OCI-LY7 (cell line): ENCODE measurements at regions not wholly inside any gene's neighbourhood (a gene's known extent, or its start where the extent isn't known, plus 50 kb on each side); places are given as distances from the start of the nearest gene placed in this dataset.
"Not testable (repeated sequence)": the region's sequence is repeated elsewhere in the genome, so short reads cannot be mapped to it uniquely, and the experiment has no call there.

ENCODE experiments used
- BruUV-seq: library from RNA; stranded (reverse); fragments of 400-500 nt; replicated peaks from 2 replicates; lab custom pipeline; 2021; lab: Mats Ljungman, UMichigan
- CTCF ChIA-PET: fragments of 300-600 bp; sonication (Branson Sonifier 250); formaldehyde crosslinking; loops from one replicate; lab custom pipeline; 2022; ENCODE audit warnings: antibody characterized with exemption; ENCODE audit not compliant: unreplicated experiment; lab: Charles Lee
- POLR2A ChIA-PET: fragments of 300-600 bp; sonication (Branson Sonifier 250); formaldehyde crosslinking; loops from one replicate; lab custom pipeline; 2022; ENCODE audit warnings: antibody characterized with exemption; lab: Charles Lee
- DNase-seq: peaks from one replicate; pipeline ENCODE4 v3.0.0-alpha.2; 2015; ENCODE audit warnings: low spot score
- H2AFZ ChIP-seq: fragments of 200-600 bp; sonication (generic), shearing (Covaris generic); 2 replicates; pipeline ENCODE4 v1.6.1; 2014; ENCODE audit warnings: mild to moderate bottlenecking, antibody characterized with exemption, low read length, moderate library complexity
- H3K27ac ChIP-seq: fragments of 200-600 bp; sonication (generic); 2 replicates; pipeline ENCODE4 v1.5.1; 2014; ENCODE audit warnings: mixed run types, low read depth, mild to moderate bottlenecking, moderate library complexity, low read length, inconsistent platforms; ENCODE audit not compliant: poor library complexity, severe bottlenecking
- H3K36me3 ChIP-seq: fragments of 200-600 bp; sonication (generic); 2 replicates; pipeline ENCODE4 v1.6.1; 2014; ENCODE audit warnings: mild to moderate bottlenecking, antibody characterized with exemption, low read length, moderate library complexity, mixed read lengths; ENCODE audit not compliant: insufficient read depth
- H3K4me1 ChIP-seq: fragments of 200-600 bp; sonication (generic); 2 replicates; pipeline ENCODE4 v1.5.1; 2014; ENCODE audit warnings: mild to moderate bottlenecking, low read length; ENCODE audit not compliant: insufficient read depth, poor library complexity, severe bottlenecking
- H3K4me2 ChIP-seq: fragments of 200-600 bp; sonication (generic); 2 replicates; pipeline ENCODE4 v1.6.1; 2014; ENCODE audit warnings: mild to moderate bottlenecking, low read length
- H3K4me3 ChIP-seq: fragments of 200-600 bp; sonication (generic); 2 replicates; pipeline ENCODE4 v1.5.1; 2014; ENCODE audit warnings: mild to moderate bottlenecking, low read depth, low read length; ENCODE audit not compliant: poor library complexity, severe bottlenecking
- H3K79me2 ChIP-seq: fragments of 200-600 bp; sonication (generic); 2 replicates; pipeline ENCODE4 v1.6.1; 2016; ENCODE audit warnings: low read depth, mild to moderate bottlenecking, low read length, moderate library complexity, mixed read lengths; ENCODE audit not compliant: insufficient read depth
- H3K9me2 ChIP-seq: fragments of 200-600 bp; sonication (generic); 2 replicates; pipeline ENCODE4 v1.6.1; 2016; ENCODE audit warnings: mild to moderate bottlenecking, low read length, mixed read lengths; ENCODE audit not compliant: insufficient read depth
- H3K9me3 ChIP-seq: fragments of 200-600 bp; sonication (generic); 2 replicates; pipeline ENCODE4 v1.6.1; 2014; ENCODE audit warnings: mild to moderate bottlenecking, mixed run types, low read length, mixed read lengths
- H4K20me1 ChIP-seq: fragments of 200-600 bp; sonication (generic); 2 replicates; pipeline ENCODE4 v1.6.1; 2014; ENCODE audit warnings: mild to moderate bottlenecking, antibody characterized with exemption, low read length, moderate library complexity, mixed read lengths; ENCODE audit not compliant: insufficient read depth
- EZH2phosphoT487 ChIP-seq: fragments of 200-600 bp; sonication (generic); IDR thresholded peaks from 2 replicates; pipeline ENCODE4 v1.6.1; 2018; ENCODE audit warnings: low read depth, borderline replicate concordance, mild to moderate bottlenecking, mixed run types, antibody characterized with exemption, low read length, moderate library complexity, mixed read lengths
- intact Hi-C: fragments of 100-400 bp; cut with micrococcal nuclease; formaldehyde crosslinking; loops from one replicate; pipeline ENCODE4 v1.10.0; 2022; ENCODE audit not compliant: unreplicated experiment
- TF ChIP-seq, protein P1 (sequence below): fragments of 200-600 bp; sonication (generic); conservative IDR thresholded peaks from 2 replicates; pipeline ENCODE4 v1.5.1; 2014; ENCODE audit warnings: mild to moderate bottlenecking, antibody characterized with exemption, low read length, moderate library complexity, mixed read lengths

GRCh38 chr4:138627096-138627495, 384.9 kb upstream of the SLC7A11 start:
- H3K4me1 ChIP-seq = no peaks in the 10 kb centered on the region

GRCh38 chr4:138622362-138622761, 380.2 kb upstream of the SLC7A11 start:
- POLR2A ChIA-PET = interaction anchor here (0.6 to 1.3 kb wide), 3 partner anchors 9 to 338 kb away, joined by 3 to 6 read pairs (median 3); no protein-coding TSS in a partner anchor
- BruUV-seq, H4K20me1 ChIP-seq, H3K4me1 ChIP-seq, intact Hi-C loops, H3K9me3 ChIP-seq, H3K4me3 ChIP-seq, CTCF ChIA-PET, H3K9me2 ChIP-seq, H2AFZ ChIP-seq, H3K79me2 ChIP-seq, H3K27ac ChIP-seq, H3K36me3 ChIP-seq, H3K4me2 ChIP-seq, DNase-seq: not testable (repeated sequence)

More at GRCh38 chr4:138627096-138627495, 384.9 kb upstream of the SLC7A11 start:
- Histone ChIP-seq H3K36me3 (no peaks in the 10 kb centered on the region), H3K4me3 (no peak overlapping the region), H2AFZ (no peak overlapping the region), H4K20me1 (no peaks in the 10 kb centered on the region), H3K9me3 (no peaks in the 10 kb centered on the region), H3K4me2 (no peak overlapping the region), H3K9me2 (no peaks in the 10 kb centered on the region), H3K79me2 (no peaks in the 10 kb centered on the region), H3K27ac (no peak overlapping the region)
- no peak for DNase-seq
- TF ChIP-seq EZH2phosphoT487 = no peak
- TF ChIP-seq, protein P1, sequence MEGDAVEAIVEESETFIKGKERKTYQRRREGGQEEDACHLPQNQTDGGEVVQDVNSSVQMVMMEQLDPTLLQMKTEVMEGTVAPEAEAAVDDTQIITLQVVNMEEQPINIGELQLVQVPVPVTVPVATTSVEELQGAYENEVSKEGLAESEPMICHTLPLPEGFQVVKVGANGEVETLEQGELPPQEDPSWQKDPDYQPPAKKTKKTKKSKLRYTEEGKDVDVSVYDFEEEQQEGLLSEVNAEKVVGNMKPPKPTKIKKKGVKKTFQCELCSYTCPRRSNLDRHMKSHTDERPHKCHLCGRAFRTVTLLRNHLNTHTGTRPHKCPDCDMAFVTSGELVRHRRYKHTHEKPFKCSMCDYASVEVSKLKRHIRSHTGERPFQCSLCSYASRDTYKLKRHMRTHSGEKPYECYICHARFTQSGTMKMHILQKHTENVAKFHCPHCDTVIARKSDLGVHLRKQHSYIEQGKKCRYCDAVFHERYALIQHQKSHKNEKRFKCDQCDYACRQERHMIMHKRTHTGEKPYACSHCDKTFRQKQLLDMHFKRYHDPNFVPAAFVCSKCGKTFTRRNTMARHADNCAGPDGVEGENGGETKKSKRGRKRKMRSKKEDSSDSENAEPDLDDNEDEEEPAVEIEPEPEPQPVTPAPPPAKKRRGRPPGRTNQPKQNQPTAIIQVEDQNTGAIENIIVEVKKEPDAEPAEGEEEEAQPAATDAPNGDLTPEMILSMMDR = no peak
- POLR2A ChIA-PET = interaction anchor here (2.0 kb wide), 1 partner anchor 12 kb away, joined by 5 read pairs; no protein-coding TSS in a partner anchor
- BruUV-seq = no TSS peak
- CTCF ChIA-PET = no interaction called here
- intact Hi-C loops = no loop called here

DNA sequence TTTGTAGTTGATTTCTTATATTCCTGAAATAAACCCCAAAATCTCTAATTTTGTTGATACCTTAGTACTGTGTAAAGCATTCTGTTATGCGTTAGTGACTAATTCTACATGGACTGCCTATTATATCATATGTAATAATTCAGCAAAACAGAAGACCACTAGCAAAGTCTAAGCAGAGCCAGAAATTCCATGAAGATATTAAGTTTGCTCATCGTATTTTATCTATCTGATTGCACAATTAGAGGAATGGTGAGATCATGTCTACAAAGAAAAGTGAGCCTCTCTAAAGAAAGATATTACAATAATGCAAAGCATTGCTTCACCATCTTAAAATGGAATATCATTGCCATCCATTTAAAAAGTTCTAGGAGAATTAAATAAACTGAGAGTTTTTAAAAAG, 374.6 kb upstream of the SLC7A11 start:
- H3K36me3 ChIP-seq = no peaks in the 10 kb centered on the region
- no TSS peak for BruUV-seq
- ChIA-PET CTCF (no interaction called here), POLR2A (no interaction called here)
- no peaks in the 10 kb centered on the region for H4K20me1 ChIP-seq
- no peak overlapping the region for H2AFZ ChIP-seq
- no peak overlapping the region for H3K27ac ChIP-seq
- no peak for DNase-seq
- no peak overlapping the region for H3K4me3 ChIP-seq
- H3K79me2 ChIP-seq = no peaks in the 10 kb centered on the region
- H3K9me3 ChIP-seq = no peaks in the 10 kb centered on the region
- H3K4me2 ChIP-seq = no peak overlapping the region
- no peaks in the 10 kb centered on the region for H3K4me1 ChIP-seq
- intact Hi-C loops = no loop called here
- H3K9me2 ChIP-seq = no peaks in the 10 kb centered on the region
- TF ChIP-seq EZH2phosphoT487 = no peak
